ENCODE measurements at regions not wholly inside any gene's neighbourhood (a gene's known extent, or its start where the extent isn't known, plus 50 kb on each side); places are given as distances from the start of the nearest gene placed in this dataset.

DNA sequence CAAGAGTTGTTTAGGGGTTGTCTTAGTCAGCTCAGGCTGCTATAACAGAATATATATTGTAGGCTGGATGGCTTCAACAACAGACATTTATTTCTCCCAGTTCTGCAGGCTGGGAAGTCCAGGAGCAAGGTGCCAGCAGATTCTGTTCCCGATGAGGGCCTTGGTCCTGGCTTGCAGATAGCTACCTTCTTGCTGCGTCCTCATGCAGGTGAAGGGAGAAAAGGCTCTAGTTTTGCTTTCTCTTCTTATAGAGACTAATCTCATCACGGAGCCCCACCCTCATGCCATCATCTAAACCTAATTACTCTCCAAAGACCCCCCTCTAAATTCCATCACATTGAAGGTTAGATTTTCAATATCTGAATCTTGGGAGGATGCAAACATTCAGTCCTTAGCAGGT, 246.0 kb upstream of the ANKRD55 start:
- no peak for FAIRE-seq

DNA sequence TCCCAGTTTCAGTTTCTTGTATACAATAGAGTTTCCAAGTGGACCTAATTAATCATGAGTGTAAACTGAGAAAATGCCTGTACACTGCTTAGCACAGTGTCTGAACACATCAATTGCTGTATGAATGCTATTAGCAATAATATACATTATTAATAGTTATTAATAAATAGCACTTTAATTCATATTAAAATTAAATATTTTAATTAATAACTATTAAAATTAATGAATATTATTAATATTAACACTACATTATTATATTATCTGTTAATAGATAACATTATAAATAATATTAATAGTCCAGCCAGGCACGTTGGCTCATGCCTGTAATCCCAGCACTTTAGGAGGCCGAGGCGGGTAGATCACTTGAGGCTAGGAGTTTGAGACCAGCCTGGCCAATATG, 244.9 kb upstream of the ANKRD55 start:
- FAIRE-seq, result no peak

DNA sequence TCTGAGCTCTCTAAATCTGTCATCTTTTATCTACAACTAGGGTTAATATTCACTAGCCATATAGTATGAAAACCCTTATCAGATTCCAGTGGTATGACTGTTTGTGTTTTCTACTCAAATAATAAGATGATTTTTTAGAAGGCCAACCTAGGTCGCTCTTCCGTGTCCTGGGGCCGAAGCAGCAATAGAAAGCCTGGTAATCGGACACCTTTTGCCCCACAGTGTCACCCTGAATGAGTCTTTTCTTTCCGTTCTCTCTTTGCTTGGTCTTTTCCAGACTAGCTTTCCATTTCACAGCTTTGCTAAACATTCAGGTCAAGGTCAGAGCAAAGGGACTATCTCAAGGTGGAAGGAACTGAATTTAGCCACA, 243.3 kb upstream of the ANKRD55 start:
- FAIRE-seq, result no peak

DNA sequence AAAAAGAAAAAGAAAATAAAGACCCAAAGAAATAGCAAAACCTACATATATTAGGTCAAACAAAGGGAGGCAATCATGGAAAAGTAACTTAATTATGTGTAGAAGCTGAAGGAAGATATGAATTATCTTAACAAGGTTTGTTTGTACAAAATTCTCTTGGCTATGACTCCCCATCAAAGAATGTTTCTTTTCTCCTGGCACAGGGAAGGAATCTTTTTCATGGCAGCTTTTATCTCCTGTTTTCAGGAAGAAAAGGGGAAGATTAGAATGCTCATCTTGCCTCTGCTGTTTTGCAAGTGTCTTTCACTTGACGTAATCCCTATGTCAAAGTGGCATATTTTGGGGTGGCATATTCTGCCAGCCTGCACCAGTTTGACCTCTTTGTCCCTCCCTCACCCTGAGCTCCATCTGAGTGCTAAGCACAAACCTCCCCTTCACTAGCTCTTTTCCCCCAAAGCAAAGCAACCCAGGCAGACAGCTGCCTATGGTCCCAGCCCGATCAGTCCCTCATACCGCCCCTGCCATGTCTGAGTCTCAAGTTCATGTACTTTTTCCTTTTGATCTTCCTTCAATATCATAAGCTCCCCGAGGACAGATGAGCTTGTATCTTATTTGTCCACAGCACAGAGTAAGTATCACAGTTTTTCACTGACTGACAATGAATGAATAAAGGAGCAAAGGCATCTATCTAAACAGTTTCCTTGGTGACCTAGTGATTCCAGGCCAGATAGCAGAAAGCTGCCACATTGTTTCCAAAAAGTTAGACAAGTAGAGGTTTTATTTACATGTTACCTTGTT, 242.8 kb upstream of the ANKRD55 start:
- FAIRE-seq, result no peak

DNA sequence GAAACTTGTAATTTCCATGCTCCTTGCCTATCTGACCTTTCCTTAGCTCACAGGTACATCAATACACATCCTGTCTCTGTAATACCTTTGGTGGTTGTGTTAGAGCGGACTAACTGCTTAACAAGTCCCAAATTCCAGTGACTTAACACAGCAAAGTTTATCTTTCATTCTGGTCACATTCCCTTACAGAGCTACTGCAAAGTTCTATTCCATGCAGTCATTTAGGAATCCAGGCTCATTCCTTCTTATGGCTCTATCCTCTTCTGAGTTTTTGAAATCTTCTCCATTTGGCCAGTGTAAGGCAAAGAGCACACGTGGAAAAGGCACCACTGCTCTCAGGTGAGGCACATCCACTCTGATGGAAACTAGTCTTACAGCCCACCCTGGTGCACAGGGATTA, 238.6 kb upstream of the ANKRD55 start:
- FAIRE-seq, result no peak

DNA sequence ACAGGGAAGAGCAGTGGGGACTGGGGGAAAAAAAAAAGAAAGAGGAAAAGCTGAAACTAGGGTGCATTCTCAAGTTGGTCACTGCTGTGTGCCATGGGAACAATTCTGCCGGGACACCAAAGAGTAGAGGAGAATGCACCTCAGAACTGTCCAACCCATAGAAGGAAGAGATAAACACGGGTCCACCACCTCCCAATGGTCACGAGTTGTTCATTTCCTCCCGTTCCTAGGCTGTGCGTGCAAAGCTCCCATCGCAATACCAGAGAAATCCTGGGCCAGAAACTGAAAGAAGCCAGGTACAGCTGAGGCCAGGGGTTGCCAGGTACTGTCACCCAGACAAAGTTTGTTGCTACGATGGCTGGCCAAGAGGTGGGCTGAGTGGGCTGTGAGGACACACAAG, 236.9 kb upstream of the ANKRD55 start:
- FAIRE-seq, result no peak

DNA sequence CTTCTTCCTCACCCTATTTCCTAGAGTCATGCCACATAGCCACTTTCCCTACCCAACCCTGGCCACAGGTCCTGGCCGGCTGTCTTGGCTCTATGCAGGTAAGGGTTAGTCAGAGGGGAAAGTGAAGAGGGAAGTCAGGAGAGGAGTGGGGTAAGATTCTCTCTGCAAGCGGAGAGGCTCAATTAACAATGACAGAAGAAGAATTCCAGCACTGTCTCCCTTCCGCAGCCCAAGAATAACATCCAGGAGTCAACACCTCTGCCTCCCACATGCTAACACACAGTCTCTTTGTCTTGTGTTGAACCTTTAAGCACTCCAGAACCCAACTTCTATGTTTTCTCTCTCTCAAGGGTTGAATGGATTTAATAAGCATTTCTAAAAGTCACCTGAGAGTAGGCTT, 235.1 kb upstream of the ANKRD55 start:
- no peak for FAIRE-seq

DNA sequence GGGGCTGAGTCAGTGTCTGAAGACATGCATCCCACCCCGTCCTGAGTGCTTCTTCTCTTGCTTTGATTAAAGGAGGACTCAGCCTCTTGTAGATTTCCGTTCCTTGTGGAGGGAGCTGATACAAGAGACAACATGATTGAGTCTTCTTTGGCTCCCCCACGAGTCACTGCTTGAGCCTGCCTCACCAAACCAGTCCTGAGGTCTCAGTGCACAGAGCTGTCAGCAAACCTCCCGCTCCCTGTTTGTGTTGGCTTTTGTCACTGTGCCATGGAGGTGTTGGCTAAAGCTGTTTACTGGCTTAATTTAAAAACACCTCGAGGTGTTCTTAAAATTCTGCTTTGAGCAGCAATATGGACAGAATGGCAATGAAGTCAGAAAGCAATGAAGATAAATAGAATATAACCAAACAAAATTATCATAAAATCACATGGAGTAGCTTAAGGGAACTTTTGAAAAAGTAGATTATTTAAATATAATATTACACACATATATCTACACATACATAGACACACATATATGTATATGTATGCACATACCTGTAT, 234.1 kb upstream of the ANKRD55 start:
- FAIRE-seq, result no peak

DNA sequence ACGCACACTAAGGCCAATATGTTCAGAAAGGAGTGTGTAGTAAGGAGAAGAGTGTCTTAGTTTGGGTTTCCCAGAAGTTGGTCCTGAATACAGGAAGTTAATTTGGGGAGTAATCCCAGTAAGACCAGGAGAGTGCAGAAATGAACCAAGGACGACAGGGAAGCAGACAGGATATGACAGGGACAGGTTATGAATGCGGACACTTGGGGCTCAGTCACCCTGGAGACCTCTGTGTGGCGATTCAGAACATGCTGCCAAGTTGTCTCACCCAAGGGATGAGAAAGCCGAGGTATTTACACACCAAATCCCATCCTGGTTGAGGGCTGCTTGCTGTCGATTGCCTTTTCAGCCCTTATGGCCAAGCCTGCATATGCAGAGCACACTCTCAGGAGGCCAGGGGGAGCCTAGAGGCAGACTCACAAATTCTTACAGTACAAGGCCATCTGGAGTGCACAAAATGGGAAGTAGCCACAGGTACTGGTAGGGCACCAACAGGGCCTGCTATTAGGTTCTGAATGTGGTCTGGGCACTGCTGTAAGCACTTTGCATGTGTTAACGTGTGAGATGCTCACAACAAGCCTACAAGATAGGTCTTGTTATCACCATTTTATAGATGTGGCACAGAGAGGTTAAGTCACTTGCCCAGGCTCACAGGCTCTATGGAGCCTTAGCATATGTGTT, 233.1 kb upstream of the ANKRD55 start:
- no peak for FAIRE-seq

DNA sequence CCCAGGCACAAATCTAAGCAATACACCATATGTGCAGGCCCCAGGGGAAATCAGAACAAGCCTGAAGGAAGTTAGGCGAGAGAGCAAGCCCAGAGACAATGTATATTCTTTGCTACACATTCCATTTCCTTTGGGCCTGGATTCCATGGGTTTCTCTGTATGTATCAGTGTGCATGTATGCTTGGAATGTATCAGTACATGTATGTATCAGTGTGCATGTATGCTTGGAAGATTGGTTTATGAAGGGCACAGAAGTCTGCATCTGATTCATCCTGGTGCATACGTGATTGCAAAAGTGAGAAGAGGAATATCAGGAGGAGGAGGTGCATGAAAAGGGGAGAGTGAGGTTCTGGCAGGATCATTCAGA, 232.6 kb upstream of the ANKRD55 start:
- FAIRE-seq, result no peak

DNA sequence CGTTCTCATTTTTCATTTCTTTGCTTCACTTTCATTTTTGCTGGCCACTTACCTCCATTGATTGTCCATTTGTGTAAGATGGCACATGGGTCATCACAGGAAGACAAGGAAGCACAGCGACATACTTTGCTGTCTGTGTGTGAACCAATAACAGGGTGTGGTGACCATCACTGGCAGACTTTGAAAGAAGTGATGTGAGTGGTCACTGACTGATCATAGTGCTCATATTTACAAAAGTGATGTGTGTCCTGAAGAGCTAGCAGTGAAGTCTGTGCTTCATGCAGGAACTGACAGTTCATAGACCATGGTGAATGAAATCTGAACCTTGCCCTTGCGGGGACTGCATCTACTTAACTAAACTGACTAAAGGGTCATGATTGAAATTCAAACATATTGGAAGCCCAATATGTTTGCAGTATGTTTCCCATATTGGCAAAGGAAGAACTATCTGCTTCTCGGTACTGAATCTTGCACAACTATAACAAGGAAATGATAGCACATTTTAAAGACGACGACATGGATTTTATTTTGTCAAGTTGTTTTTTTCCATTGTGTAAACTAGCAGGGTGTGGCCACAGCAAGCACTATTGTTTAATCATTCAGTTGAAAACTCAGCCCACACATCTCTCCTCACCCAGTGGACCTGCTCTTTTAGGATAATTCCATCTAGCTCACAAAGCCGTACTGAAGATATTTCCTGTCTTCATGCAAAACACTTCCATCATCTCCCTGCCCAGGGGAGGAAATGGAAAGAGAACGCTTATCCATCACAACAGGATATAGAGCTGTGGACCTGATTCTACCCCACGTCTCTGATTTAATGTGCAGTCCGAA, 232.0 kb upstream of the ANKRD55 start:
- FAIRE-seq, result no peak

DNA sequence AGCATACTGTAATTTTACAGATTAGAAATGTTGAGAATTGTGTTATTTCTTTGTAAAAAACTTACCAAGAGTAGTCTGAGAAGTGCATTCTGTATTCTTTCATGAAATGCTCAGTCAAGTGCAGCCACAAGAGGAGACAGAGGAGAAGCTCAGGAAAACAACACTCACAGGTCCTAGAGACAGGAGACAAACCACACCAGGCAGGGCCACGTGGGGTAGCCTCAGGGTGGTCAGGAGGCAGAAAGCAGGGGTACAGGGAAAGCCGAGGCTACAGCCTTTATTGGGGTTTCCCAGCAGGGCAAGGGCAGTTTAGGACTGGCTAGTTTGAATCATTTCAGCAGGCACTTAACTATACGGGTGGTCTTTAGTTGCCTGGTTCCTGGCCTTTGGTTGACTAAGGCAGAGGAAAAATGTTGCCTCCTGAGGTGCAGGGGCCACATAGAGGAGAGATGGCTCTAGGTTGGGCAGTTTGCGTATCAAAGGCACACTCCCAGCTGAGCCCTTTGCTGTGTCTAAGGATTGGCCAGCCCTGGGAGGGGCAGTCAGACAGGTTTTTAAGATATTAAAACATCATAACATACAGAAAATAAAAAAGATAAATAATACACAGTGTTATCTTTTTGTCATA, 230.9 kb upstream of the ANKRD55 start:
- no peak for FAIRE-seq

DNA sequence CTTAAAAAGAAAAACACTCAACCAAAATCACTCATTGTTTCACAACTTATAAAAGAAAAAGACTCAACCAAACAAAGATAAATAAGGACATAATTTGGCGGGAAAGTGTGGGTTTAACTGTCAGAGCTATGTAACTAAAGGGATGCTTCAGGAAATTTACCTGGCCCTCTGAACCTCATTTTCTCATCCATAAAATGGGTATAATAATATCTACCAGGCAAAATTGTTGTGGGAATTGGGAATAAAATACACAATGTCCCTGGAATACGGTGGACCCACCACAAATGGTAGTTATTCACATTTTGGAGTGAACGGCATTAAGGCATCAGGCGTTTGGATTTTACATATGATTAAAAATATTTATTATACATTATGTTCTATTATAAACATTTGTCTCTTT, 228.5 kb upstream of the ANKRD55 start:
- FAIRE-seq, result no peak

DNA sequence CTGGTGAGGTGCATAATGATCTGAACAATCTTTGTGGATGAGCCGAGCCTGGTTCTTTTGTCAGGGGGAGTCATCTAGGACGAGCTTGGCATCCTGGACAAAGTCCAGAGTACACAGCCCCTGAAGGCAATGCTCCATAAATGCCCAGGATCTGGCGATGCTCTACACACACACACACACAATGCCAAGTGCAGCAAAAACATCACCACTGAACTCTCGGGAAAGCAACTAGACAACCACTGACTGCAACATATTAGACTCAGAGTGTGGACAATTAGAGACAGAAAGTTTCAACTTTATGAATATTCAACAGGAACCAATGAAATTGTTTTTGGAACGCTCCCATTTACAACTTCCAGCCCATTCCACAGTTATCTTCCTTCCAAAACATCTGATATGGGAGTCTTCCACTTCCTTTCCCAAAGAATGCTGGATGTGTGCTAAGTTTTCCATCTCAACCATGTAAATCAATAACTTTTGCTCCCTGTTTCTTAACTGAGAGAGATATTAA, 227.6 kb upstream of the ANKRD55 start:
- no peak for FAIRE-seq

DNA sequence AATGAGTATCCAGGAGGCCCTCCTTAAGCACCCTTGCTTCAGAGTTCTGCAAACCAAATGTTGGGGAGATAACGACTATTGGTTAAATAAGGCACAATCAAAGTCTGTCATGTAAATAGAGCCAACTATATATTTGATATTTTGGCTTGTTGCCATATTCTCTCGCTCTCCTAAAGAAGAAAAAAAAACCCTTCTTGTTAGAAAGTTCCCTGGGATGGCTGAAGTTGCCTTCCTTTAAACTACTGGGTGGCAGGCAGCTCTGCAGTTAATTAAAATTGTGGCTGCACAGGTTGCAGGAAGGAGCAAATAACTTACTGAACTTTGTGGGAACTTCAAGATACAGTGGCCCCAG, 227.0 kb upstream of the ANKRD55 start:
- no peak for FAIRE-seq

DNA sequence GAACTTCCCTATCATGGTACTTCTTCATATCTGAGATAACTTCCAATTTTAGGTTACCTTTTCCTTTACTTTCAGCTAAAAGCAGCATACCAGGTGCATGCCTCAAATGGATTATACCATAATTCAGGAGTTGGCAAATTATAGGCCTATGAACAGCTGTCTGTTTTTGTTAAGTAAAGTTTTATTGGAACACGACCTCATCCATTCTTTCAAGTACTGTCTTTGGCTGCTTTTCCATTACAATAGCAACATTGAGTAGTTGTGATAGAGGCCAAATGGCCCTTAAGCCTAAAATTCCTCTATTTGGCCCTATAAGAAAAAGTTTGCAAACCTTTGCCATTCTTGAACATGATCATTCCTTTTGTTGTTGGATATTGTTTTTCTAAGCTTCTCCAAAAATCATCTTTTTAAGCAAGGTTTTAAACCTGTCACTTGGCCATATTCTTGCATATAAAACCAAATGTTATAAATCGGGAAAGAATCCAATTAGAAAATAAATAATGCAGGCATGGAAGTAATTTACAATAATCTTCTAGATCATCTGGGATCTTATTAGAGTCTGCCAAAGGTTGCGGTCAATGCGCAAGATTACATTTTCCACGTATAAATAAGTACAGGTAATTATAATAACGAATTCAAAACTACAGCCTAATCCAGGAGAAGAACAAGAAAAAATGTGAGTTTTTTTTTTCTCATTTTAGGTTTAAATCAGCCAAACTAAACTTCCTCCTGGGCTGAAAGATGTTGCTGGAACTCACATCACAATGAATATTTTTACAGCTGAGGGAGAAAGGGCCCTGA, 226.5 kb upstream of the ANKRD55 start:
- no peak for FAIRE-seq

DNA sequence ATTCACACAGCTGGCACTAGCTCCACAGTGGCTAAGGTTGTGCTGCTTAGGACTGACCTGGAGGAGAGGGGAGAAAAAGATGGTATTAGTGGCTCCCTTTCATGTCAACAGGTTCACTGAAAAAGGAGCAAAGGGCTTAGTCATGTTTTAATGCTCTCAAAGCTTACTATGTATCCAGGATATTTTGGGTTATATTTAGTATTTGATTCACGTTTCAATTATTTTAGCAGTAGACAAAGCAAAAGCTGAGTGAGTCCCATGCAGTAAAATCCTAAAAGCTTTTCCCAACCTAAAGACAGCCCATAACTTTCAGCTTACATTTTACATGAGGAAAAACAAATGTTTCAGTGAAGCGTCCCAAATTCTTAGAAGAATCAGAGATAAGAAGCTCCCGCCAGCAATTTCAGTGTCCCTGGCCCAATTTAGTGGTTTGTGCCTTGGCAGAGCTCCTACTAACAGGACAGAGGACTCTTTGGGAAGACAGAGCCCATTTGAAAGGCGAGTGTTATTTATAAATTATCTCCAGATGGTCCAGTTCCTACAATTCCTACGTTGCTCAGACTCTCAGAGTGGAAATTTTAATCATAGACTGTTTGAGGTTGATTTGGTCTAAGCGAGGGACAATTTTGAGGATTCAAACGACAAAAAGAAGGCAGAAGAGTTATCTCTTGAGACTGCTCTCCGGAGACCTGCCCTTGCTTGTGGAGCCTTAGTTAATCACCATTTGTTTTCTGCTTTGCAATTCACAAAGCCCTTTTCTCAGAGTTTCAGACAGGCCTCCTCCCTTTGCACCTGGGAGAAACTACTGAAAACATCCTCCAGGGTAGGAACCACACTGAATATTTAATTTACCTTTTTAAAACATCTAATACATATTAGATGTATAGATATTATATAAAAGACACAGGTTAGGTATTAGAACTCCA, 225.0 kb upstream of the ANKRD55 start:
- FAIRE-seq, result no peak

DNA sequence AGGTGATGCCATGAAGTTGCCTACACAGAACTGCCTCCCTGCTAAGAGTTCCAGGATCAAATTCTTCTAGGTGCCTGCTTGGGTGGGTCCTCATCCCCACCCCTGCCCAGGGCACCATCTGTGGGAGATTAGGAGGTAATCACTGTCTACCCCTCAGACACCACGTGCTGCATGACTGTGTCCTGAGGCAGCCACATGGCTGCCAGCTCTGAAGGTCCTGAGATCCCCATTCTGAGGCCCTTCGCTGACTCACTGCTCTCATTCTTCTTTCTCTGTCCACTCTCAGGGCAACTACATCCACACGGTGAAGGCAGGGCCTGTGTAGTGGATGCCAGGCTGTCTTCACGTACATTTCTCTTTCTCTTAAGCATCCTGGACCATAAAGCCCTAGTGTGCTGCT, 222.9 kb upstream of the ANKRD55 start:
- no peak for FAIRE-seq

DNA sequence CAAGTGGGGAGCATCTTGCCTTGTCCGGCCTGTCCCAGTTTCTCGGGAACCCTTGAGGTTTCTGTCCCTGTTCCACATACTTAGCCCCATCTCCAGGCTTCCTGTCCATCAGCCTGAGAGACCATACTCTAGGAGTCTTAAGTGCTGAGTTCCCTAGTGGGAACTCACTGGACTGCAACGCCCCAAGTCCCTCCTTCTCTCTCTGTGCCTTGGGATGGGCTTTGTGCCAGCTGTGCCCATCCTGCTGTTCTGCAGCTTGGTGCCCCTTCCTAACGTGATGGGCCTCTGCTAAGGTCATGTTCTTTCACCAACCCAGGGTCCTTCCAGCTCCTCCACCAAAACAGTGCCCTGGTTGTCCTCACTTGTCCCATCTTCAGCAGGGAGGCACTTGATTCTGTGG, 222.3 kb upstream of the ANKRD55 start:
- no peak for FAIRE-seq

DNA sequence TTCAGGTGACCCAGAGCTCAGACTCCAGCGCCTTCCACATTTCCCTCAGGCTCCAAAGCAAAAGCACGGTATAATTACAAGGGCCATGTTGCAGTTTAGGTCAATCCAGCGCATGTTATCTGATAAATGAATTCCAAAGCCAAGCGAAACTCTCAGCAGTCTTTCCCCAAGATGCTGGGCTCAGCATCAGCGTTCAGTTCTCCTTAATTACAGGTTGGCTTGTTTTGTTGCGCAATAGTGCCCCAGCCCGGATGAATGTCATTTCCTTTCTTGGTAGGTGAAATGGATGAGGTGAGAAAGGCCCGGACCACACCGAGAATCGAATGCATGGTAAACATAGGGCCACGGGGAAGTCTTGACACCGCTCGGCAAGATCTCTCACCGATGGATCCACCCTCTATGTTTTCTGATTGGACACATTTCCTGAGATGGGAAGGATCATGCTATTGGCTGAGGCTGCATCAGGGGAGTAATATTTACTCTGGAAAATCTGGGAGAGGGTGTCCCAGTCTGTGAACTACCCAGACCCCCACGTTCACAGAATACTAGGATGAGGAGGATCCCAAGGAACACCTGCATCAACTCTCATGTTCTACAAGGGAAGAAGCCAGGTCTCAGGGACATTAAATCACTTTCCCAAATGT, 221.2 kb upstream of the ANKRD55 start:
- no peak for FAIRE-seq

DNA sequence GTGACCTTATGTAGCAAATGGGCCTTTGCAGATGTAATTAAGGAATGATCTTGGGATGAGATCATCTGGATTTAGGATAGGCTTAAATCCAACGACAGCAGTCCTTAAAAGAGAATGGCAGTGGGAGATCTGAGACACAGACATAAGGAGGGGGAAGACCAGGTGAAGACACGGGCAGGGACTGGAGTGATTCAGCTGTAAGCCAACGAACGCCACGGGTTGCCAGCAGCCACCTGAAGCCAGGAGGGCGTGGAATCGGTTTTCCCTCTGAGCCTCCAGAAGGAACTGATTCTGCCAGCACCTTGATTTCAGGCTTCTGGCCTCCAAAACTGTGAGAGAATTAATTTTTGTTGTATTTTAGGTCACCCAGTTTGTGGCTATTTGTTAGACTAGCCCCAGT, 218.6 kb upstream of the ANKRD55 start:
- no peak for FAIRE-seq

All from G401.6 (cell line).